ENCODE measurements at regions not wholly inside any gene's neighbourhood (a gene's known extent, or its start where the extent isn't known, plus 50 kb on each side); places are given as distances from the start of the nearest gene placed in this dataset.
"Not testable (repeated sequence)": the region's sequence is repeated elsewhere in the genome, so short reads cannot be mapped to it uniquely, and the experiment has no call there.

DNA sequence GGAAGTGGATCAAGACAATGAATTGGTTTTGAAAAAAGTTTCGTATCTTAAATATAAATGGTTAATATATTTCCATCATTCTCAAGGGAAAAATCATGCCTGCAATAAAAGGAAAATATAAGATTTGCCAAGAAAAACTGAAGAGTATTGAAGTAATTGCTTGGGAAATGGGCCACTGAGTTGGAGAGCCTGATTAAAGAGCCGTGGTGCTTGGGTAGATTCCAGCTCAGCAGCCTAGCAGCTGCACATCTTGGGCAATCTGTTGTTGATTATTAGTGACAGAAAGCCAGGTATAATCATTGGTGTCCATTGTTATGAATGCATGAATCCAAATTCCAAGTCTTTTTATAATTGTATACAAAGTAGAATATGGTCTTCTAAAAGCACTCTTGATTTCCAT lies 800.9 kb upstream of the CHORDC1 start:
- H3K27me3 ChIP-seq (ENCODE audit: control insufficient read depth in 1 of 2, insufficient read depth in 2 of 2, low read length in 2 of 2) = no peaks in the 10 kb centered on the region
- no peaks in the 10 kb centered on the region for H3K4me1 ChIP-seq (ENCODE audit: control insufficient read depth, insufficient read depth, low read length)
- no peak overlapping the region for H3K4me3 ChIP-seq (ENCODE audit: low read length in 2 of 2)
- no peak overlapping the region for H3K9ac ChIP-seq (ENCODE audit: low read length in 2 of 2)
- H3K27ac ChIP-seq (ENCODE audit: low read length) = no peak overlapping the region
- H3K36me3 ChIP-seq (ENCODE audit: control insufficient read depth in 2 of 2, insufficient read depth in 2 of 2, low read length in 2 of 2) = no peaks in the 10 kb centered on the region
- no peaks in the 10 kb centered on the region for H3K9me3 ChIP-seq (ENCODE audit: control insufficient read depth in 2 of 2, low read length in 2 of 2)

DNA sequence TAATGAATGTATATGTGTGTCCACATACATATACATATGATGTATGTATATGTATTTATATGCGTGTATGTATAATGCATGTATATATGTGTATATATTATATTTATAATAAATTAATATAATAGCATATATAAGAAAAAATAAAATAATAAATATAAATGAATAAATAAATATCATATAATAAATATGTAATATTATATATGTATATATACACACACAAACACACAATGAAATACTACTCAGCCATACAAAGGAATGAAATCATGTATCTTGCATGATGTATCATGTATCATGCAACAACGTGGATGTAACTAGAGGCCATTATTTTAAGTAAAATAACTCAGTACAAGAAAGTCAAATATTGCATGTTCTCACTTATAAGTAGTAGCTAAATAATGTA lies 788.7 kb upstream of the CHORDC1 start:
- no peaks in the 10 kb centered on the region for H3K9me3 ChIP-seq (ENCODE audit: control insufficient read depth in 2 of 2, low read length in 2 of 2)
- H3K27me3 ChIP-seq (ENCODE audit: control insufficient read depth in 1 of 2, insufficient read depth in 2 of 2, low read length in 2 of 2) = no peaks in the 10 kb centered on the region
- no peak overlapping the region for H3K4me3 ChIP-seq (ENCODE audit: low read length in 2 of 2)
- no peak overlapping the region for H3K27ac ChIP-seq (ENCODE audit: low read length)
- no peak overlapping the region for H3K9ac ChIP-seq (ENCODE audit: low read length in 2 of 2)
- H3K36me3 ChIP-seq (ENCODE audit: control insufficient read depth in 2 of 2, insufficient read depth in 2 of 2, low read length in 2 of 2) = no peaks in the 10 kb centered on the region
- no peaks in the 10 kb centered on the region for H3K4me1 ChIP-seq (ENCODE audit: control insufficient read depth, insufficient read depth, low read length)

DNA sequence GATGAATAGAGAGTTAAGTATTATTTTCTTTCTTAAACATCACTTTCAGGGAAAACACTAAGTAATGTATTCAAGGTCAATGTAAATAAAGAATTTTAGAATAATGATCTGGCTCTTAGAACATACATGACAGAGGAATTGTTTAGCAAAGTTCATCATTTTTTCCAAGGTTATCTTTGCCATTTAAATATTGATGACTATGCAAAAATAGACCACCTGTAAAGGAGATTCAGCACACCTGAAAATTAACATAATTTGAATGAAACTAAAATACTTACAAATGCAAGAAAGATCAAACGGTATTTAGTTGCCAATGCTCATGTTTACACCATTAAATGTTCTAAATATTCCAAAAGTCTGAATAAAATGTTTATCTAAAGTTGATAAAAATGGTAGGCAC lies 782.6 kb upstream of the CHORDC1 start:
- H3K27ac ChIP-seq (ENCODE audit: low read length) = no peak overlapping the region

DNA sequence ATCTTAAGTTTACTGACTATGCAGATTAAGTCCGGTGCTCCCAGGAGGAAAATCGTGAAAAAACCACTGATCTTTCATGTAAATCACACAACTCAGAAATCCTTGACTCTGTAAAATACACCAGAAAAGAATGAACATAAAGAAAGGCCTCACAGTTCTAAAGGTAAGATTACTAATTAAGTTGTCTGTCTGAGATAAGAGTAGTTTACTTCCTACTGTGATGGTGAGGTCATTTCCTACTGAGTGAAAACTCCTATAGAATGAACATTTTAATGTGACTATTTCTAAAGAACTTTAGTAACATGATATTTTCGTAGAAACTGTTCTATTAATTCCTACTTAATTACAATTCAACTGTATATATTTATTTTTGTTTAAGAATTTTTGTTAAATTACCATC lies 774.4 kb upstream of the CHORDC1 start:
- no peak overlapping the region for H3K4me3 ChIP-seq (ENCODE audit: low read length in 2 of 2)
- no peaks in the 10 kb centered on the region for H3K9me3 ChIP-seq (ENCODE audit: control insufficient read depth in 2 of 2, low read length in 2 of 2)
- no peaks in the 10 kb centered on the region for H3K36me3 ChIP-seq (ENCODE audit: control insufficient read depth in 2 of 2, insufficient read depth in 2 of 2, low read length in 2 of 2)
- H3K9ac ChIP-seq (ENCODE audit: low read length in 2 of 2) = no peak overlapping the region
- H3K27ac ChIP-seq (ENCODE audit: low read length) = no peak overlapping the region
- no peaks in the 10 kb centered on the region for H3K4me1 ChIP-seq (ENCODE audit: control insufficient read depth, insufficient read depth, low read length)
- H3K27me3 ChIP-seq (ENCODE audit: control insufficient read depth in 1 of 2, insufficient read depth in 2 of 2, low read length in 2 of 2) = no peaks in the 10 kb centered on the region

More for the DNA sequence above, 782.6 kb upstream of the CHORDC1 start:
- no peak overlapping the region for H3K9ac ChIP-seq (ENCODE audit: low read length in 2 of 2)
- no peaks in the 10 kb centered on the region for H3K9me3 ChIP-seq (ENCODE audit: control insufficient read depth in 2 of 2, low read length in 2 of 2)
- H3K27me3 ChIP-seq (ENCODE audit: control insufficient read depth in 1 of 2, insufficient read depth in 2 of 2, low read length in 2 of 2) = no peaks in the 10 kb centered on the region
- no peaks in the 10 kb centered on the region for H3K4me1 ChIP-seq (ENCODE audit: control insufficient read depth, insufficient read depth, low read length)
- no peaks in the 10 kb centered on the region for H3K36me3 ChIP-seq (ENCODE audit: control insufficient read depth in 2 of 2, insufficient read depth in 2 of 2, low read length in 2 of 2)
- no peak overlapping the region for H3K4me3 ChIP-seq (ENCODE audit: low read length in 2 of 2)

DNA sequence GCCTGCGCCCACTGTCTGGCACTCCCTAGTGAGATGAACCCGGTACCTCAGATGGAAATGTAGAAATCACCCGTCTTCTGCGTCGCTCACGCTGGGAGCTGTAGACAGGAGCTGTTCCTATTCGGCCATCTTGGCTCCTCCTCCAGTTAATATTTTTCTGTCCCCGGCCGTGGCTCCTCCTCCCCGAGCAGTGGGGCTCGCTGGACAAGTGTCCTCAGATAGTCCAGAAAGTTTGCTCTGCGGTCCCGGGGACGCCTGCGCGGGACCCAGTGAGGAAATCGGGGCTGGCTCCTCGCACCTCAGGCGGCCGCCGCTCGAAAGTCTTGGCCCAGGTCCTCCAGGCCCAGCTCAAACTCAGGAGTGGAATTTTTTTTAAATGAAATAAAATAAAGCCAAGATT lies 749.3 kb upstream of the CHORDC1 start:
- not testable (repeated sequence) for H3K27ac ChIP-seq (ENCODE audit: low read length); H3K9ac ChIP-seq (ENCODE audit: low read length in 2 of 2); H3K4me3 ChIP-seq (ENCODE audit: low read length in 2 of 2); H3K4me1 ChIP-seq (ENCODE audit: control insufficient read depth, insufficient read depth, low read length); H3K9me3 ChIP-seq (ENCODE audit: control insufficient read depth in 2 of 2, low read length in 2 of 2); H3K36me3 ChIP-seq (ENCODE audit: control insufficient read depth in 2 of 2, insufficient read depth in 2 of 2, low read length in 2 of 2); H3K27me3 ChIP-seq (ENCODE audit: control insufficient read depth in 1 of 2, insufficient read depth in 2 of 2, low read length in 2 of 2)

DNA sequence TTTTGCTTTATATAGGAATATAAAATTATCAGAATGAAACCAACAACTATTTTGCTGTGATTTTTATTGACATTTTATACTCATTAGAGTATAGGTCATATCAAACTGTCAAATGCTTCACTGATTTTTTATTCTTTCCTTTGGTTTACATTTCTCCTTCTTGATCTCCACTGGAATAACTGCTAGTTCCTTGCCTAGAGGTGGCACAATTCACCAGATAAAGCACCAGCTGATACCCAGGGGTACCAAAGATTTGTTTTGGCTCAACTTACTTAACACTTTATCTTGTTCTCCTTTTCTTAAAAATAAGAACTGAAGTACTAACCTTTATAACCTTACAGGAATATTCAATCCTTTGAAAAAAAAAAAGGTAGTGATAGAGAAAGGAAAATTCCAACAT lies 725.1 kb upstream of the CHORDC1 start:
- Histone ChIP-seq H3K27ac (ENCODE audit: low read length) (no peak overlapping the region), H3K27me3 (ENCODE audit: control insufficient read depth in 1 of 2, insufficient read depth in 2 of 2, low read length in 2 of 2) (no peaks in the 10 kb centered on the region), H3K36me3 (ENCODE audit: control insufficient read depth in 2 of 2, insufficient read depth in 2 of 2, low read length in 2 of 2) (no peaks in the 10 kb centered on the region), H3K9me3 (ENCODE audit: control insufficient read depth in 2 of 2, low read length in 2 of 2) (no peaks in the 10 kb centered on the region), H3K9ac (ENCODE audit: low read length in 2 of 2) (no peak overlapping the region), H3K4me1 (ENCODE audit: control insufficient read depth, insufficient read depth, low read length) (no peaks in the 10 kb centered on the region), H3K4me3 (ENCODE audit: low read length in 2 of 2) (no peak overlapping the region)

DNA sequence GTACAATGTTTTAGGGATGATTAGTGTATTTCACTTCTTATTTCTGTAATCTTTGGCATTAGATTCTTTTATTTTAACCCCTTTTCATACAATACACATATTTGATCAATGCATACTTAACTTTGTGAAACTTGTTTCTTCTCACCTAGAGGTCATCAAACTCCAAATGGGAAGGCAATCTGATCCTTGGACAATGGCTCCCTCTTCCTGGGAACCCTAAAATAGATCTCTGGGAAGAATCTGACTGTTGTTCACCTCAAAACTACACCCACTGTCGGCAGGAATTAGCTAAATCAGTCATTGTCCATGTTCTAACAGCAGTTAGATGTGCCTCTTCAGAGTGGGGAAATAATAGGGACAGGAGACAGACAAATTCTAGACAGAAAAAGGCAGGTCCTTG lies 707.4 kb upstream of the CHORDC1 start:
- H3K9me3 ChIP-seq (ENCODE audit: control insufficient read depth in 2 of 2, low read length in 2 of 2) = no peaks in the 10 kb centered on the region
- H3K27ac ChIP-seq (ENCODE audit: low read length) = no peak overlapping the region
- H3K27me3 ChIP-seq (ENCODE audit: control insufficient read depth in 1 of 2, insufficient read depth in 2 of 2, low read length in 2 of 2) = no peaks in the 10 kb centered on the region
- no peaks in the 10 kb centered on the region for H3K36me3 ChIP-seq (ENCODE audit: control insufficient read depth in 2 of 2, insufficient read depth in 2 of 2, low read length in 2 of 2)
- no peak overlapping the region for H3K4me3 ChIP-seq (ENCODE audit: low read length in 2 of 2)
- H3K4me1 ChIP-seq (ENCODE audit: control insufficient read depth, insufficient read depth, low read length) = no peaks in the 10 kb centered on the region
- no peak overlapping the region for H3K9ac ChIP-seq (ENCODE audit: low read length in 2 of 2)

DNA sequence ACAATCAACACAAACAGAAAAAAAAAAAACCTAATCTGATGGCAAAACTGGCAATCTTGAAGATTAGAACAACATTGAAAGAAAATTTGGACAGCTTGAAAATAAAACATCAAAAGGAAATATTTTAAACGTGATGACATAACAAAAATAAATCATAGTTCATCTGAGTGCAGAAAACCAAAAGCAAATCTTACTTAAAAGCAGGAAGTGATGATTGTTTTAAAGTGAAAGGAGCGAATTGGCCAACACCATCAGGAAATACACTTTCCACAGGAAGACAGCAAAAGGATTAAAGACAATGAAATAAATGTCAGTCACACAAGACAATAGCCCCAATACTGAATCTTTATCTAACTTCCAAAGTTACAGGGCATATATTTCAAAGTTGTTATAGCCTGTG lies 696.5 kb upstream of the CHORDC1 start:
- H3K4me3 ChIP-seq (ENCODE audit: low read length in 2 of 2) = no peak overlapping the region
- no peaks in the 10 kb centered on the region for H3K9me3 ChIP-seq (ENCODE audit: control insufficient read depth in 2 of 2, low read length in 2 of 2)
- H3K9ac ChIP-seq (ENCODE audit: low read length in 2 of 2) = no peak overlapping the region

DNA sequence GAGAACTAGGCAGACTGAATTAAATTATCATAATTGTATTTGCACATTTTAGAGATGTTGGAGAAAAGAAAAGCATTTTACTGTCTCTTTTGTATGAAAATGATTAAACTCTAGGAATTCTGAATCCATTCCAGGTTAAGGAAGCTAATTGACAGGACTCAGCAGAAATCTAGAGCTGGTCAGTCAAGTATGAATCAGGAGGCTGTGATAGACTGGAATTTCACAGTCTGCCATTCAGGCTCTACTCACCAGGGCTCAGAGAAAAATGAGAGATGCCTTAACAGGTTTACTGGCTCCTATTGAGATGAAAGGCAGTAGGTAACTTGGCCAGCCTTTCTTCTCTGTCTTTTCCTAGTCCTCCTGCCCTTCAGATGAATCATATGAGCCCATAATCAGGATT lies 693.9 kb upstream of the CHORDC1 start:
- no peaks in the 10 kb centered on the region for H3K9me3 ChIP-seq (ENCODE audit: control insufficient read depth in 2 of 2, low read length in 2 of 2)
- no peak overlapping the region for H3K9ac ChIP-seq (ENCODE audit: low read length in 2 of 2)
- H3K36me3 ChIP-seq (ENCODE audit: control insufficient read depth in 2 of 2, insufficient read depth in 2 of 2, low read length in 2 of 2) = no peaks in the 10 kb centered on the region
- no peak overlapping the region for H3K4me3 ChIP-seq (ENCODE audit: low read length in 2 of 2)
- H3K27me3 ChIP-seq (ENCODE audit: control insufficient read depth in 1 of 2, insufficient read depth in 2 of 2, low read length in 2 of 2) = no peaks in the 10 kb centered on the region
- H3K27ac ChIP-seq (ENCODE audit: low read length) = no peak overlapping the region
- no peaks in the 10 kb centered on the region for H3K4me1 ChIP-seq (ENCODE audit: control insufficient read depth, insufficient read depth, low read length)

More for the DNA sequence above, 696.5 kb upstream of the CHORDC1 start:
- Histone ChIP-seq H3K4me1 (ENCODE audit: control insufficient read depth, insufficient read depth, low read length) (no peaks in the 10 kb centered on the region), H3K27ac (ENCODE audit: low read length) (no peak overlapping the region), H3K36me3 (ENCODE audit: control insufficient read depth in 2 of 2, insufficient read depth in 2 of 2, low read length in 2 of 2) (no peaks in the 10 kb centered on the region), H3K27me3 (ENCODE audit: control insufficient read depth in 1 of 2, insufficient read depth in 2 of 2, low read length in 2 of 2) (no peaks in the 10 kb centered on the region)

DNA sequence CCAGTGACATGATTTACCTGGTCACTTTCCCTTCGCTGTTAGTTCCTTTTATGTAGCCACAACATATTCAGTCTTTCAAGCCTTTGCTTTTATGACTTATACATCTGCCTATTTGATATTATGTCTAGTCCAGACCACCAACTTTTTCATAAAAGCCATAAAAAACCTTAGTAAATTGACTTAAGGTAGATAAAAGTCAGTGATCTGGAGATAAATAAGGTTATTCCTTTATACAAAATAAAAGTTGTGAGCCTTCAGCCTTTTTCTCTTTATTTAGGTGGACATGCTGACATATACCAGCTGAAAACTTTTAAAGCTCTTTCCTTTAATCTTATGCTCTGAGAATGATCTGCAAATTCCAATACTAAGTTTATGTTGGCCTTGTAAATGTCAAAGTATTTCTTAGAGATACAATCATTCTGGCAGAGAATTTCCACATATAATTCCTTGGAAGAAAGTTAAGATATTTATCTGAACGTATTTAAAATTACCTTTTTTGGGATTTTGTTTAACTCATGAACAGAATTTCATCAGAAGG lies 690.4 kb upstream of the CHORDC1 start:
- Histone ChIP-seq H3K4me3 (ENCODE audit: low read length in 2 of 2) (no peak overlapping the region), H3K27me3 (ENCODE audit: control insufficient read depth in 1 of 2, insufficient read depth in 2 of 2, low read length in 2 of 2) (no peaks in the 10 kb centered on the region), H3K27ac (ENCODE audit: low read length) (no peak overlapping the region), H3K36me3 (ENCODE audit: control insufficient read depth in 2 of 2, insufficient read depth in 2 of 2, low read length in 2 of 2) (no peaks in the 10 kb centered on the region), H3K9me3 (ENCODE audit: control insufficient read depth in 2 of 2, low read length in 2 of 2) (no peaks in the 10 kb centered on the region), H3K4me1 (ENCODE audit: control insufficient read depth, insufficient read depth, low read length) (no peaks in the 10 kb centered on the region), H3K9ac (ENCODE audit: low read length in 2 of 2) (no peak overlapping the region)

DNA sequence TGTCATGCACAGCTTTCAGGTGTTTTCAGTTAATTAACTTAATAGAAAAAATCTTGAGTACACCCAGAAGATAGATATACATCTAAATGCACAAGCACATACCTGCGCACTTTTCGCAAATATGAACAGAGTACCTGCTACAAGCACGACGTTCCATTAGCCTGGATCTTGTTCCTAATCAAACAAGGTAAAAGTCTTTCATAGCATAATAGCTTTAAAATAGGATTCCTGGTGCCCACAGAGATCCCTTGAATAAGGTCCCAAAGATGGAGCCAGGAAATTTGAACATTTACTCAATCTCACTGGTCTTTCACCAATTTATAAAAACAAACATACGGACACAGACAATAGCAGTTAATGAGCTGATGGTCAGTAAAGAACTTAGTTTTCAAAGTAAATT lies 689.8 kb upstream of the CHORDC1 start:
- H3K27ac ChIP-seq (ENCODE audit: low read length) = no peak overlapping the region
- H3K36me3 ChIP-seq (ENCODE audit: control insufficient read depth in 2 of 2, insufficient read depth in 2 of 2, low read length in 2 of 2) = no peaks in the 10 kb centered on the region
- H3K4me1 ChIP-seq (ENCODE audit: control insufficient read depth, insufficient read depth, low read length) = no peaks in the 10 kb centered on the region
- no peaks in the 10 kb centered on the region for H3K27me3 ChIP-seq (ENCODE audit: control insufficient read depth in 1 of 2, insufficient read depth in 2 of 2, low read length in 2 of 2)
- no peak overlapping the region for H3K4me3 ChIP-seq (ENCODE audit: low read length in 2 of 2)
- H3K9ac ChIP-seq (ENCODE audit: low read length in 2 of 2) = no peak overlapping the region
- H3K9me3 ChIP-seq (ENCODE audit: control insufficient read depth in 2 of 2, low read length in 2 of 2) = no peaks in the 10 kb centered on the region

All from stomach smooth muscle (tissue), 2 donors.